NCI-H2227 (cell line): ENCODE measurements at regions not wholly inside any gene's neighbourhood (a gene's known extent, or its start where the extent isn't known, plus 50 kb on each side); places are given as distances from the start of the nearest gene placed in this dataset.
"Not testable (repeated sequence)": the region's sequence is repeated elsewhere in the genome, so short reads cannot be mapped to it uniquely, and the experiment has no call there.

ENCODE experiments used
- DNase-seq: peaks from one replicate; lab custom pipeline; 2025; ENCODE audit not compliant: unreplicated experiment; lab: John Stamatoyannopoulos, UW

DNA sequence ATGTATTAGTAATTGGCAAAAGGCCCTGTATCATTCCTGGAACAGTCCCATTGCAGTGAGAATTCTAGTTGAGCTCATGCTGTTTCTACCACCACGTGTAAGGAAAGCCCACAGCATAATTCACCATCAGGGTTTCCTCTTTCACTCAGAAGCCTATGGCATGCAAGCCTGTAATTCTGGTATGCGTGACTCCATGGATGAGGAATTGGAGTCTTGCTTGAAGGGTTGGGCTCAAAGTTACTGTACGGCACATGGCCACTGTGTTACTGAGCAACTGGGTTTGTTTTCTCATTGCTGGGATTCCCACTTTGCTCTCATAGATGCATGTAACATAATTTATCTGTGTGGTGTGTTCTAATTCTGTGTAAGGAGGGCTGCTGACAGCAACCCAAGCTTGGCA is 132.3 kb upstream of the NR3C2 start:
- no peak for DNase-seq

DNA sequence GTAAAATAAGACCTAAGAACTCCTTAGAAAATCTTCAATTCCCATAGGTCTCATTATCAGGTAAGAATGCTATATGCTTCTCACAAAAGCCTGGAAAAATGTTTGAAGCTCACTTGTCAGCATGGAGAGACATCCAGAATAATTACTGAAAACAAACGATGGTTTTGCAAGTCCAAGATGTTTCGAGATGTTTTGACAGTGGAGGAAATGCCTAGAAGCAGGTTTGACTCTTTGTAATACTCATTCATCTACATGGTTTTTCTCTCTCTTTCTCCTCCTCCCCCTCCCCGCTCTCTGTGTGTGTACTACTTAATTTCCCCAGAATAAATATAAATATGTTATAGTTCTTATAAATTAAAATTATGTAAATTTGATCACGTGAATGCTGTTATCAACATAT is 131.9 kb upstream of the NR3C2 start:
- no peak for DNase-seq

DNA sequence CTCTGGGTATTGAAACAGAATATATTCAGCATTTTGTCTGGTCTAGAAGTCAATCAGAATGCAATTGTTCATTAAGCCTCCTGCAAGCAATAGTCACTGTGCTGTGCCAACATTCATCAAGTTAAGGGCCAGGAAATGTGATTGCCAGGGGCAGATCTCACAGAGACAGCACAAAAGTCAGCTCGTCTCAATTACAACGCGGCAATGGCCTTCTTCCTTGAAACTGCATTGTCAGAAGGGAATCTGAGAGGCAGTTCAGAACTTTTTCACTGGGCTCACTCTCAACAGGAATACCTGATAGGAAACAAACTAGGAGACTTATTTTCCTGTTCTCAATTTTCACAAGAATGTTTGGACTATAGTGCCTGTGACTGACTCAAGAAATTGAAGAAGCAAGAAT is 131.1 kb upstream of the NR3C2 start:
- DNase-seq, result no peak

DNA sequence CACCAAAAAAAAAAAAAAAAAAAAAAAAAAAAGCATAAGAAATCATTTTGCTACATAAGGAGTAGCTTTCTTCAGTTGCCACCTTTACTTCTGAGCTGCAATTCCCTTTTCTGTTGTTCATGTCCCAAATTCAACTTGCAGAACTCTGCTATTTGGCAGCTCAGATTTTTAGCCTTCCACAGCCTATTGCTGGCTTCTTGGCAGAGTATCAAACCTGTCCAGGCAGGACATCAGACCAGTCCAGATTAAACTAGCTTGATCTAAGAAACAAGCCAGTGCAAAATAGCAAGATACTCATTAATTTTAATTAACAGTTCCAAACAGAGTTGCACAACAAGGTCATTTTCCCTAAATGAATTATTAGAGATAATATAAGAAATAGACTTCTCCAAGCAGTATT is 123.6 kb upstream of the NR3C2 start:
- DNase-seq, result no peak

DNA sequence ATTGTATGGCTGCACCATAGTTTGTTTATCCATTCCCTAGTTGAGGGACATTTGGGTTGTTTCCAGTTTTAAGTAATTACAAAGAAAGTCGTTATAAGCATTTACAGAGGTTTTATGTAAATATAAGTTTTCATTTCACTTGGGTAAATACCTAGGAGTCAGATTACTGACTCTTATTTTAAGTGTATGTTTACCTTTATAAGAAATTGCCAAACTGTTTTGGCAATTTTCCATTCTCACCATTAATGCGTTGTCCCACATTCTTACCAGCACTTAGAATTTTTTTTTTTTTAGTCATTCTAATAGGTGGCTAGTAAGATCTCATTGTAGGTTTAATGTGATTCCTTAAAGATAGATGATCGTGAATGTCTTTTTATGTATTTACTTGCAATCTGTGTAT is 121.5 kb upstream of the NR3C2 start:
- DNase-seq, result no peak

DNA sequence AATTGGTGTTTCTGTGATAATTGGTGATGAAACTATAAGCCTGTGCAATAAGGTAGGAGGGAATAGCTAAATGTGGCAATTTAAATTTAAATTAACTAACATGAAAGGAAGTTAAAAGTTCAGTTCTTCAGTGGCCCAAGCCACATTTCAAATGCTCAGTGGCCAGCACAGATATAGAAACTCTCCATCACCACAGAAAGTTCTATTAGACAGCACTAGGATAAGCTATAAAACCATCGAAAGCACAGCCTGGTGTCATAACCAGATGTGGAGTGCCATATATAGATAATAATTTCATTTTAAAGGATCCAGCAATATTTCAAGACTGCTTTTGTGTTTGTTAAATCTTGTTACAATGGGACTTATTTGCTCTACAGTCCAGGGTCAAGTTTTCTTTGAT is 119.3 kb upstream of the NR3C2 start:
- no peak for DNase-seq

DNA sequence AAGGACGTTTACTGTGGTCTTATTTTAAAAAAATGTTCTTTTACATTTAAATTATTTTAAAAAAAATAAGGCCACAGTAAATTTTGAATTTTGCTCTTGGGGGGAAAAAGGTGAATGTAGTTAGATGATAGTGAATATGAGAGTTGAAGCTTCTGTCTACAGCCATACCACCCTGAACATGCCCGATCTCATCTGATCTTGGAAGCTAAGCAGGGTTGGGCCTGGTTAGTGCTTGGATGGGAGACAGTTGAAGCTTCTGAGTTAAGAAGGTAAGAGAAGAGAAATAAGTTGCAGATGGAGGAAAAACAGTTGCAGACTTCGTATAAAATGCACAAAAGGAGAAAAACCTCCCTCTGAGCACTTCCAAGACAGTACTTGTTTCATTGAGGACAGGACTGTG is 115.6 kb upstream of the NR3C2 start:
- DNase-seq, result no peak

DNA sequence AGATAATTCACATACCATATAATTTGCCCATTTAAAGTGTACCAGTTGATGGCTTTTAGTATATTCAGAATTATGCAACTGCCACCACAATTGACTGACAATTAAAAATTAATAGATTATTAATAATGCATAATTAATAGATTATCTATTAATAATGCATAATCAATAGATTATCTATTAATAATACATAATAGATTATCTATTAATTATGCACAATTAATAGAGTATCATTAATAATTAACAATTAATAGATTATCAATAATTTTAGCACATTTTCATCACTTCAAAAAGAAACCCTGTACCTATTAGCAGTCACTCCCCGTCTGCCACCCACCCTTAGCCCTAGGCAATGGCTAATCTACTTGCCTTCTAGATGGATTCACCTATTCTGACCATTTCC is 108.6 kb upstream of the NR3C2 start:
- no peak for DNase-seq

DNA sequence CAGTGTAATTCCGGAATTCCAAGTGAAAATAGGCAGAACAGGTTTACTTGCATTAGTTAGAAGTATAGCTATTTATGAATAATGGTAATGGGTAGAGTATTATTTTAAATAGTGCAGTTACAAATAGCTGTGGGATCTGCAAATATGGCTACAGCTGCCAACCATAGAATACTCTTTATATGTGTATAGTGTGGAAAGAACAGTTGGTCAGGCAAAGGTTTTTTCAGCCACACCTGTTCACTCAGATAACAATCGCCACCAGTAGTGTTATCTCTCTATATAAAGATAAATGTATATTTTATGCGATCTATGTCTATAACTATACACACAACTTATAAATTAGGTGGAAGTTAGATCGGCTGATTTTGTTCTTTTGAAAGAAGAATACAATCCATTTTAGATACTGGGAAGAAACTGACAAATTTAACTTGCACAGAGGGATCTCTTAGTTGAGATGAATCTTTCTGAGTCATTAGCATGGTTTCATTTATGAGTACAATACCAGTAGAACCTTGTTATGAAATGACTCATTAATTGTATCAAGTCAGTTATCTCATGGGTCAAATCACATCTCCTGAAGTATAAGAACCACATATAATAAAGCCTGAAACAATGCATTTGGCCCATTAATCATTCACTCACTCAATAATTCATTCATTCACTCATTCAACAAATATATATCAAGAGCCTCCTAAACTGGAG is 100.9 kb upstream of the NR3C2 start:
- DNase-seq, result no peak

DNA sequence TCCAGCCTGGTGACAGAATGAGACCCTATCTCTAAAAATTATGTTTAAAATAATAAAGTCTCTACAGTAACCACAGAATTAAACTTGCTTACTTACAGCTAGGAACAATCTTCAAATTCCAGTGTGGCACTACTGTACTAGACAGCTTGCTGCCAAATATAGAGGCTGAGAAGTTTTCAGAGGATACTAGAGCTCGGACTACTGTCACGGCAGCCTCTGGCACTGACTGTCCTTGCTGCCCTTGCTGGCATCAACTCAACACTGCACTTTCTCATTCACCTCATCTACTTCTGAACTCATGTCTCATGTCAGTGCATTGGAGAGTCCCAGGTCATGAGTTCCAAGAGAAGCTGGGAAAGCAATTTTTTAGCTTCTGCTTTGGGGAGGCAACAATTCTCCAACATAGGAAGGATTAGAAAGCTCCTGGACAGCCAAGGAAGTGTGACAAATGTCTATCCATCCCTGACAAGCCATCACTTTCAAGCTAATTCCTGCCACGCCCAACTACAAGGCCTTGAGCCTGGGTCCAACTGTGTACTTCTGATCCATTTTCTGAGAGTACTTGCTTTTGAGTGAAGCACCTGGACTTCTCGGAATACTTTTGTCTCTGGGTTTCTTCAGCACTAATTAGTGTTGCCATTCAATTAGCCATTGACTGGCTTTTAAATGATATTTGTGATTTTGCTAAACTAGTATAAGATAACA is 98.6 kb upstream of the NR3C2 start:
- DNase-seq, result no peak

DNA sequence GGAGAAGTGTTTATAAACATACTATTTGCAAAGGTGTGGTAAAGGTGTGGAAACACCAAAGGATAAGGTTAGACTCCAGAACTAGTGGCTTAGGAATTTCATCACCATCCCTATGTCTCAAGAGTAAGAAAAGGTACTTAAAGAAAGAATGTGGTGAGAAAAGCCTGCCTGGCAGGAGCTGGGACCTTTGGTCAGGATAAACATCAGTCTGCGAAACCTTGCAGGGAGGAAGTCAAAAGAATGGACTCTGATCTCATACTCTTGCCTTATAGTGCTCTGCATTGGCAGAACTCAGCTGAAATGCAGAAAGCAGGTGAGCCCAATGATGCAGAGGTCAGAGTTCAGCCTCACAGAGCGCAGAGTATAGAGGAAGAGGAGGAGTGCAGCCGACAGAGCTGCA is 97.2 kb upstream of the NR3C2 start:
- no peak for DNase-seq

DNA sequence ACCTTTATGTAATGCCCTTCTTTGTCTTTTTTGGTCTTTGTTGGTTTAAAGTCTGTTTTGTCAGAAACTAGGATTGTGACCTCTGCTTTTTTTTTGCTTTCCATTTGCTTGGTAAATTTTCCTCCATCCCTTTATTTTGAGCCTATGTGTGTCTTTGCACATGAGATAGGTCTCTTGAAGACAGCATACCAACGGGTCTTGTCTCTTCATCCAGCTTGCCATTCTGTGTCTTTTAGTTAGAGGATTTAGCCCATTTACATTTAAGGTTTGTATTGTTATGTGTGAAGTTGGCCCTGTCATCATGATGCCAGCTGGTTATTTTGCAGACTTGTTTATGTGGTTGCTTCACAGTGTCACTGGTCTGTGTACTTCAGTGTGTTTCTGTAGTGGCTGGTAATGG is 91.6 kb upstream of the NR3C2 start:
- not testable (repeated sequence) for DNase-seq

DNA sequence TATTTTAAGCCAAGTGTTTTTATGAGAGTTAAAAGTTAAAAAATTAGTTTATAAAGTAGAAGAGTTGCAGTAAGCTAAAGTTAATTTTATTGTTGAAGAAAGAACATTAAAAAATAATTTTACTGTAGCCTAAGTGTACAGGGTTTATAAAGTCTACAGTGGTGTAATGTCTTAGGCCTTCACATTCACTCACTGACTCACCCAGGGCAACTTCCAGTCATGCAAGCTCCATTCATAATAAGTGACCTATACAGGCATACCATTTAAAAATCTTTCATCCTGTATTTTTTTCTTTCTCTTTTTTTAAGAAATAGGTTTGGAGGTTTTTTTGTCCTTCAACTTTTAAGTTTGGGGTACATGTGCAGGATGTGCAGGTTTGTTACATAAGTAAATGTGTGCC is 87.9 kb upstream of the NR3C2 start:
- DNase-seq, result no peak

DNA sequence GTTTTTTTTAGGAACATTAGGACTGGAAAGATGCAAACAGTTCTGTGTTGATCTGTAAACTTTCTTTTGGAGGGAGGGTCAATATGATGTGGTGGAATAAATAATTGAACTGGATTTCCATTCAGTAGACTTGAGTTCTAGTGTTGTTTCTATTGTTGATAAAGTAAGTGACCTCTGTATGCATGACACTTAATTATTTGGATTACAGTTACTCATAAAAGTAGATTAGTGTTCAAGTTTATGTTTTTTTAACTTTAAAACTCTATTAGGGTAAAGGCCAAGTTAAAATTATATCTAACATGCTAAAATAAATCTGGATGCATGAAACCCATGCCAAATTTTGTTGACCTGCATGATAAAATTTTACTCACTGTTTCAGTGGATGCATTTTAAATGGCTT is 85.4 kb upstream of the NR3C2 start:
- no peak for DNase-seq

DNA sequence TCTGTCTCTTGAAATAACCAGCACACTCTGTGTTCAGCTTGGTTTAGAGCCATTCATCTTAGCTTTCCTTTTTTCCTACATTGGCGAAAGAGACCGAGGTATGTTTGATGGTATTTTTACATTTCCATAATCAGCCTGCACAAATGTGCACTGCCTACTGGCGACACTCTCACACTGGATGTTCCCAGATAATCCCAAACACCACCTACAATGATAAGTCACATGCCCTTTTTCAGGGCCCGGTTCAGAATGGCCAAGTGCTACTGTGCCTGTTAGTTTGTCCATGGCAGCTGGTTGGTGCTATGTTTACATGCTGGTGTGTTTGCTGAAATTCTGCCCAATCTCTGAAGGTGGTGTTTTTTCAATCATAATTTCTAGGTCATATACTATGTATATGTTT is 80.8 kb upstream of the NR3C2 start:
- DNase-seq, result no peak

DNA sequence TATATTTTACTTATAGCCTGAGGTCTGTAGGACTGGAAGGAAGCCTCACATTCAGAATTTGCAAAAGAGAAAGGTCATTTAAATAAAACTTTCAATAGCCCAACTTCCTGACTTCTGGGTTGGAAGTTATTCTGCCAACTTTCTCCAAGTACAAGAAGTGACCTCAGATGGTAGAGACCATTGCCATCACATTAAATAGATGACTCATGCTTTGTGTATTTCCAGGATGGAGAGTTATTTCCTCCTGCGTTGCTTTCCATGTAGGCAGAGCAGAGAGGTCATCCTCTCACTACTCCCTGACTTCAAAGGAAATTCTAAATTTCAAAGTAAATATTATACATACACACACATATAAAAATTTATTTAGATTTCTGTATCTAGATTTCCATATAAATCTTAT is 73.0 kb upstream of the NR3C2 start:
- DNase-seq, result no peak

DNA sequence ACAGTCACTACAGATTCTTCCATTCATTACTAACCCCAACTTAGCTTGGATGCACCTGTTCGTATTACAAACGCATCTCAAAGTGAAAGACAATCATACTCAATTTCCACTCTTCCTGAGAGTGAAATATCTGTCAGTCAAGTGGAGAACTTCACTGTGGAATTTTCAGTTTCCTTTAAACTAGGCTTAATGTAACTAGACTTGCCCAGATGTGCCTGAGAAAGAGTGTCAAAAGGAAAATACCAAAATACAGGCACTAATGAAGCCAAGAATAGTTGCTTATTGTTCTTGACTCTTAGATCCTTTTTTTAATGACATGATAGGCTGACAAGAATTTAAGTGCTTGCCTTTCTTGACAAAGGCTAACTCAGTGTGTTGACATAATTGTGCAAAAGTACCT is 72.4 kb upstream of the NR3C2 start:
- no peak for DNase-seq

DNA sequence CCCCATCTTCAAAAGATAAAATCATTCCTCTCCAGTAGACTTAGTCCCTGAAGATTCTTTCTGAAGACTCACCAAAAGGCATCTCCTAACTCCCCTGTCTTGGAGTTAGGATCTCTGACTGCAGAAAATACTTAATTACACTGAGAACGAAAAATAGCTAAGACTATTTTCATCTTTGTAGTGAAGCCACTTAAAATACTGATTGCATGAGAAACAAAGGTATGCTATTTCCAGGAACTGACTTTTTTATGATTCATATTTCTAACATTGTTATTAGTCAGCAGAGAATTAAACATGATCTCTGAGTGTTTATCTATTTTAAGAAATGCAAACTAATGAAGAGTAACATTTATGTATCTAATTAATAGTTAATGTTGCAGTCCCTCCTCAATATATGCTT is 71.8 kb upstream of the NR3C2 start:
- no peak for DNase-seq

DNA sequence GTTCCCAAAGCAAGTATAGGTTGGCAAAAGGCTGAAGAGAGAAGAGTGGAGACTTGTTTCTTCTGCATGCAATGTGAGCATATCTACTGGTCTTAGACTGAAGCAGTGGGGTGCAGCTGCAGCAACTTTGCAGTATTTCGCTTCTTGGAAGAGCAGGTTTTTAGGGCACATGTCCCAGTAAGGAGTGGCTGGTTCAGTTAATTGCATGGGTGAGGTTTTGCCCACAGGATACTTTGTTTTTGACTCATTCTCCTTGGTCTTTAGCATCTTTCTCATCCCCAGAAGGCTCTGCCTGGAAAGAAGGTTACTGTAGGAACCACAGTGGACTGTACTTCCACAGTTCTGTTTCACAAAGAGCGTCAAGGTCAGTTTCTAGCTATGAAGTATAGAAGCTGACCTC is 68.0 kb upstream of the NR3C2 start:
- no peak for DNase-seq

DNA sequence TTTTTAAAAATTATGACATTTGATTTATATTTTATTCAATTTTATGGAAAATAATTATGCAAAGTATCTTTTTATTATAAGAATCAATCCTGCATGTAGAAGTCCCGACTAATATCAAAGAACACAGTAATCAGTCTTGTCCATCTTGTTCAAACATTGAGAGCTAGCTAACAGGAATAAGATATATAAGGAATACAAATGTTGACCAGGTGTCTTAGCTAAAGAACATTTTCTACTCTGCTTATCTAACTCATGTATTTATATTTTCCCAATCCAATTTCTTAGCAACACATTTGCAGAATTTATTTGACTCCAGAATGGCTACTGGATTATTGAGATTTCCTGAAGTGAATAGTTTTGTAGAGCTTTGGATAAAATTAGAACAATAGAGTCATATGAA is 61.5 kb upstream of the NR3C2 start:
- DNase-seq, result no peak

DNA sequence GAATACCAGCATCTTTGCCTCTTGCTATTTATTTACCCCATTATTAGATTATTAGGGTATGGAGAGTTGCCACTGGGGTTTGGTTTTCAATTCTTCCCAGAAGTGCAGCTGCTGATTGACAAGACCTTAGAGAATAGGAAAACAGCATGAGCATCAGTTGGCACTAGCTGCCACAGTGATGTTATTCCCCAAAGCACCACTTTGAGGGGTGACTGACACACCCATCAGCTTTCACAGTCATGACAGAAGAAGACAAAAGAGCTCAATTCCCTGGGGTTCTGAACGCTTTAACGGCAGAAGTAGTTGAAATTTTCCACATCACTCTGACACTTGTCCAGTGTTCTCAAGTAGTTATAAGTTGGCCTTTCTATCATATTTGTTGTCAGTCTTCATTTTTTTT is 55.0 kb upstream of the NR3C2 start:
- no peak for DNase-seq

DNA sequence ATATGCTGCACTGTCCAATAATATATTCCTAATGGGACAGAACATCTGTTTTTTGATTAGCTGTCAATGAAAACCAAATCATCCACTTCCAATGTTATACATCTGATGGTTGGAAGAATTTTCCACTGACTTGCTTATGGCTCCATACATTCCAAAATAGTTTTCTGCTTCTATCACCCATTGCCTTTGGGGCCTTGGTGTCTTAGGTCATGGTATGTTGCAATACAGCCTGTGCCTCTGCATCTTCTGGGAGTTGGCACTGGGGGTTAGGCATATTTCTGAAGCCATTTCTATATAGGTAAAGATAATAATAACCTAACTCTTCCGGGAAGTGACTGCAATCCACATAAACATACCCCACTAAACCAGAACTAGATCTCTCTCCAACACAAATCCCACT is 53.2 kb upstream of the NR3C2 start:
- no peak for DNase-seq
